HG03139 (cell line): ENCODE measurements at regions not wholly inside any gene's neighbourhood (a gene's known extent, or its start where the extent isn't known, plus 50 kb on each side); places are given as distances from the start of the nearest gene placed in this dataset.

Source experiments
- ATAC-seq: cut with Tn5 transposase; IDR thresholded peaks from one replicate; pipeline ENCODE4 v1.9.1; 2021; ENCODE audit not compliant: unreplicated experiment

DNA sequence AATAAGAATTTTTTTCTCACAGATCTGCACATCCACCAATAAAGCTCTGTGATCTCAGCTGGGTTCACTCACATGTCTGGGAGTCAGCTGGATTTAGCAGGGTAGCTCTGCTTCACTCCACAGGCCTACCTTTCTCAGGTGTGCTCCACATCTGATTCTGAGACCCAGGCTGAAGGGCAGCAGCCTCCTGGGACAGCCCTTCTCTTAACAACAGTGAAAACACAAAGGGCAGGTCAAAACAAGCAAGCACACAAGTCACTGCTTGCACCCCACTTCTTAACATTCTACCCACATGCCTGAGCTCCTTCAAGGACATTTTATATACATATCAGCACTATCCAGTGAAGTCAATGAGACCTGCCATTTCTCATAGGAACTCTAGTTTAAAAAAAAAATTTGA is 96.0 kb upstream of the MAP3K4 start:
- no peak for ATAC-seq

DNA sequence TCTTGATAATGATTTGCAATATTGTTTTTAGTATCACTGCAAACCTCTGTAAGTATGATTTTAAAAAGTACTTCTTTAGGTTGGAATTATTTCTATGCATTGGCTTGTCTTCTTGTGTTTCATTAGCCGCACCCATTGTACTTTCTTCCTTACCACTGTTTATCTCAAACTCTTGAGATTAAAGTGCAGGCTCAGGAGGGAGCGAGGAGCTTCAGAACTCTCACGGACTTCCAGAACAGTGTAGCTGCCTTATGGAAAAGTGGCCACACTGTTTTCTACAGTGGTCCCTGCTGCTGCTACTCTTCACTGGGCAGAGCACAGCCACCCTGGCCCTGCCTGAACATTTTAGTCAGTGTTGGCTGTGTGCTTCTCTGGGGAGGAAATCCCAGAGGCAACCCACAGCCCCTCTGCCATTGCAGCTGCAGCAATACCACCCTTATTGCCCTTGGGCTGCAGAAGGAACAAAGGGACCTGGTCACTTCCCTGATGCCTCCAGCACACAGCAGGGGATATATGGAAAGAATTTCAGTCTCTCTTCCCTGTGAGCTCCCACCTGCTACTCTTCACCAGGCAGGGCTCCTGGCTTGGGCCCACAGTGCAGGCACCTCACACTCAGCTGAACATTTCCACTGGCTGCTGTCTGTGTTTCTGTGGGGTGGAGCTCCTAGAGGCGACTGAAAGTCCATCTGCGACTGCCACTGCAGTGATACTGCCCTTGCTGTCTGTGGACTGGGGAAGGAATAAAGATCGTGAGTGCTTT is 91.7 kb upstream of the MAP3K4 start:
- no peak for ATAC-seq

DNA sequence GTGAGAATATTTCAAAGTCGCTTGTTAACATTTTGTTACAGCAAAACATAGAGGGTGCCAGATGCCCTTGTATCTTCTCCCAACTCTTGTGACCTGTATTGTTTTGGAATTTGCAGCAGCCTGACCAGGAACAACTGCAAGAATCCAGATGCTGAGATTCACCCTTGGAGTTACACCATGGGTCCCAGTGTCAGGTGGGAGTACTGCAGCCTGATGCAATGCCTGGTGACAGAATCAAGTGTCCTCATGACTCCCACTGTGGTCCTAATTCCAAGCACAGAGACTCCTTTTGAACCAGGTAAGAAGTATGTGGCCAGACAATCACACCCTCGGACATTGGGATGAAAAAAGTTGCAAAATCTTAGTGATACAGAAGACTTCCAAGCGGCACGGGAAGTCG is 79.6 kb upstream of the MAP3K4 start:
- no peak for ATAC-seq

DNA sequence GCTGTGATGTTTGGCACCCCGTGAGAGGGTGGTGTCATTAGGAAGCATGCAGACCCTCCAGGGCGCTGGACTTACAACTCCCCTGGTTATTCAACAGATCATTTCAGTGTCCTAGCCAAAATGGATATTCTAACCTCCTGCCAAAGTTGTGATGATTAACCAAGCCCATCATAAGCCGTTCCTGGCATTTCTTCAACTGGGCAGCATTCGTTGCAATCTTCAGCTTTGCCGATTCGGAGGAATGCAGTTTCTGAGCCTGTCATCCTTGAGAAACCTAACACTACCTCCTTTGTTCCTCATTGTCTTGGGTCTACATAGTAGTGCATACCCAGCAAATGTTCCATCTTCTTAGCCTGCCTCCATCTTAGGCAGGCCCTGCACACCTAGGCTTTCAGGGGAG is 79.2 kb upstream of the MAP3K4 start:
- ATAC-seq: no peak

DNA sequence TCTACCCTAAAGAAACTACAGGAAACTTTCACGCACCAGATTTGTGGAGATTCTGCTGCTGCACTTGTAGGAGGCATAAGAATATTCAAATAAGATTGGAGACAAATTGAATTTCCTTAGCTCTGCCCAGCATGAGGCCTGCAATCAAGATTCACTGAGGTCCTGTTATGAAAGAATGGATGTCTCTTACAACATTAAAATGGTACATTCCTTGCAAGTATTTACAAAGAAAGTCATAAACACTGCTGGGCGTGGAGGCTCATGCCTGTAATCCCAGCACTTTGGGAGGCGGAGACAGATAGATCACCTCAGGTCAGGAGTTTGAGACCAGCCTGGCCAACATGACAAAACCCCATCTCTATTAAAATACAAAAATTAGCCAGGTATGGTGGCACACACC is 74.0 kb upstream of the MAP3K4 start:
- no peak for ATAC-seq

DNA sequence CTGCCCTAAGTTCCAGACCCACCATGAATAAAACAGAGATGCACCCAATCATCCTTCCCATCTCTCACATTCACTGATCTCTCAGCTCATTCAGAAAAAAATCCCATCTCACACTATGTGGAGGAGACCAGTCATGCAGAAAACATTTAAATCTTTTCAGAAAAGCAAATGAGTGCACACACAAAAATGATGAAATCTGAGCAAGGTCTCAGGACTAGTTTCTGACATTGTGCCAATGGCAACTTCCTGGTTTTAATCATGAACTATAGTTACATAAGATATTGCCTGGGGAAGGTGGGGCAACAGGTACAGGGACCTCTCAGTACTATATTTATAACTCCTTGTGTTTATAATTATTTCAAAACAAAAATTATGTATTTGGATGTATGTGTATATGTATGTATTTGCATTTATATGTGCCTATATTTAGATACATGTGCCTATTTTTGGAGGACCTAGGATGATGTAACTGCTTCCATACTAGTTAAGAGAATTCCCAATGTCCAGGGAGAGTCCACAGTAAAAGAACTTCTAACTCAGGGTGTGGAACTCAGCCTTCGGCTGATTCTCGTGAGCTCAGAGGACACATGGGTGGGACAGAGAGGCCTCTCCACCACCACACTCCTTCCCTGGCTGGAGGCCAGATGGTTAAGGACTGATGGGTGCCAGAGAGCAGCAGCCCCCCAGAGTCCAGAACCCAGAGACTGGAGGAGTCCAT is 71.7 kb upstream of the MAP3K4 start:
- ATAC-seq: no peak

DNA sequence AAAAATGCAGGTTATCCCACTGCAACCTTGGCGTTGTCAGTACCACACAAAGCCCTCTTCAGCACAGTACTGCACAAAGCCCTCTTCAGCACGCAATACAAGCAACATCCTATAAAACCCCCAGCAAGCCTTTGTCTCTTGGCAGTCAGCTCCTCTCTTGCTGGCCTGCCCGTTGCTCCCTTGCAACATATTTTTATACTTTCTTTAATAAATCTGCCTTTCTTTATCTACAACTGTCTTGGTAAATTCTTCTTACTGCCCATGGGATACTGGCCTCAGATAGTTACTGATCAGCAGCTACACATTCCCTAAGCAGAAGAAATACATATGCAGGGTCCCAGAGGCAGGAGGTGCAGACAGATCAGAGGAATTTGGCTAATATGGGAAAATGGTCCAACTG is 70.5 kb upstream of the MAP3K4 start:
- no peak for ATAC-seq

DNA sequence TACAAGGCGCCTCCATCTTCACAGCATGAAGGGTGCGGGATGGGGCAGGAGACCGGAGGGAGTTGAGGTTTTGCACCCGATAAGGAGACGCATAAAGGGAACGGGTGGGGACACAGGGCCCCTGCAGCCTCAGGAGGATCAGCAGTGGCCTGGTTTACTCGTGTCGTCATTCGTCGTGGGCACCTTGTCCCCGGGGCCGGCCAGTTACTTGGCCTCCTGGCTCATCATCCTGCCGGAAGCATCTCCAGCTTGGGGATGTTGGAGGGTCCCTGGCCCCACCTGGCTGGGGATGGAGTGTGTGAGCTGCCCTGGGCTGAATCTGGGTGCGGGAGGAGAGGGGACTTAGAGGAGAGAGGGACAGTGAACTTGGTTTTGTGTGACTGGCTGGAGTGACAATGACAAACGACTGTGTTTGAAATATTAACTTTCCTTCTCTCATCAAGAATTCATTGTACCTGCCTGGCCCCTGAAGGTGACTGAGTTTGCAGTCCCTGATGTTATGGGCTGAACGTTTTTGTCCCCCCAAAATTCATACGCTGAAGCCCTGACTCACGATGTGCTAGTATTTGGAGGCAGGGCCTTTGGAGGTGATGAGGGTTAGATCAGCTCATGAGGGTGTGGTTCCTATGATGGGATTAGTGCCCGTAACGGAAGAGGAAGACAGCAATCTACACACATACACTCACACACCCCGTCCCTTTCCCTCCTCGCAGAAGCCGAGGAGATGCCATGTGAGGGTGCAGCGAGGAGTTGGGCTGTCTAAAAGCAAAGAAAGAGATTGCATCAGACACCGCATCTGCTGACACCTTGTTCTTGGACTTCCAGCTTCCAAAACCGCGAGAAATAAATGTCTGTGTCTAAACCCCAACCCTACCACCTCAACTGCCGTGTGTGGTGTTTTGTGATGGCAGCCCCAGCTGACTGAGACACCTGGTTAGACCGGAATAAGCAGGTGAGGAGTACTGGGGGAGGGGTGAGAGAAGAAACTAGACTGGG is 65.0 kb upstream of the MAP3K4 start:
- ATAC-seq: no peak

DNA sequence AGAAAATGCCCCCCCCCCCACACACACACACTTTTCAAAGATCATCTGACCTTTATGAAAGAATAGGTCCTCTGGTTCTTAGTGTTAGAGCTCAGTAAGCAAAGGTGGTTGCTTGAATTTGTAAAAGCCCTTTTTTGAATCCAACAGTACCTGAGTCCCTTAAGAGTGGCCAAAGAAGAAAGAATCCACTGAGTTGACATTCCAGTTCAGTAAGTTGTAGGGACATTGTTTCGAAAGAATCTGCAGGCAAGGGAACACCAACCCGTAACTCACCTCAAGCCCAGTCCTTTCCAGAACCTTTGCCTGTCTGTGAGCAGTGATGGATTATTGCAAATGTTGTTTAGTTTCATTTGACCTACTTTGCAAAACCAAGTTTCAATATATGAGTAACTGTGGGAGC is 64.2 kb upstream of the MAP3K4 start:
- no peak for ATAC-seq

DNA sequence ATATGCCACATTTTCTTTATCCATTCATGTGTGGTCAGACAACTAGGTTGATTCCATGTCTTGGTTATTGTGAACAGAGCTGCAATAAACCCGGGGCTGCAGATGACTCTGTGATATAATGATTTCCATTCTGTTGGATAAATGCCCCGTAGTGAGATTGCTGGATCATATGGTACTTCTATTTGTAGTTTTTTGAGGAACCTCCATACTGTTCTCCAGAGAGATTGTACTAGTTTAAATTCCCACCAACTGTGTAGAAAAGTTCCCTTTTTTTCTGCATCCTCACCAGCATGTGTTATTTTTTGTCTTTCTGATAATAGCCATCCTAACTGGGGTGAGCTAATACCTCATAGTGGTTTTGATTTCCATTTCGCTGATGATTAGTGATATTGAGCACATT is 62.2 kb upstream of the MAP3K4 start:
- no peak for ATAC-seq

DNA sequence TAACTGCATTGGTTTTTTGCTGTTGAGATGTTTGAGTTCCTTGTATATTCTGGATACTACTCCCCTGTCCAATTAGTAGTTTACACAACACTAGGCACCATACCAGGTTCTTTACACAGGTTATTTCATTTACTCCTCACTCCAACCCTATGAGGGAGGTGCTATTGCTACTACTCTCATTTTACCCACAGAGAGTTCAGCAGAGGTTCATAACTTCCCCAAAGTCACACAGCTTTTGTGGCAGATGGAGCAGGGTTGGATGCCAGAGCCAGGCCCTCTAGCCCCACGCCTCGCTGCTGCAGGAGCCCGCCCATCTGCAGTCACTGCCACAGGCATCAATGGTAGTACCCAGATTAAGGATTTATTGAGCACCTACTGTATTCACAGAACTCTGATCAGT is 61.7 kb upstream of the MAP3K4 start:
- no peak for ATAC-seq

DNA sequence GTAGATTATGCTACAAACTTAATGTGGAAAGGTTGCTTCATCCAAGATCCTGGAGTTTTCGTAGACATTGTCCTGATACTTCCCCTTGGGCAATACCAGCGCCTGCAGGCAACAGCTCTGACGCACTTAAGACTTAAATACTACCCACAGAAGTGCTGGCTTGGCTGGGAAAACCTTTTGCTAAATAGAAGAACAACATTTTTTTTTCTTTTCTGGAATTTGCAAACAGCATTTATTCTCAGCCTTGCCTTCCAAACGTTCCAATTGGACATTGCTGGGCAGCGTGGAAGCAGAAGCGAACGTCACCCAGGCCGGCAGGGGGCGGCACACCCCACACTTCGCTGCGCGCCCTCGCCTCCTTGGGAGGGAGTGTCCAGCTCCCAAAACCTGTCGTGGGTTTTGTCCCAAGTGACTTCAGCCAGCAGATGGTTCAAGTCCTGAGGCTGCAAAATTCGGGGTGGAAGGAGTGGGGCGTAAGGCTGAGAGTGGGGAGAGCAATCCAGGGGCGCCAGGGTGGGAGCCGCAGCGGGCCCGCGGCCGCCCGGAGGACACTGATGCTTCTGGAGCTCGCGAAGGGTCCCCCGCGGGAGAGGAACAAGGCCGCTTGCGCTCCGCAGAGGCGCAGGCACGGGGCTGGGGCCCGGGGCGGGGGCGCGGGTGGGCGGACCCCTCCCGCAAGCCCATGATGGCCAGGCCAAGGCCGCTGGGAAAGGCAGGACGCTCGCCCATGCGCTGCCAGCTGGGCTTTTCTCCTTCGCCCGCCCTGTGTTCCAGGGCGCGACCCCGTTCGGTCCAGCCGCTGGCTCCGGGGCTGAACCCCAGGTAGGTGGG is 60.8 kb upstream of the MAP3K4 start:
- ATAC-seq: peak; percentile 69

DNA sequence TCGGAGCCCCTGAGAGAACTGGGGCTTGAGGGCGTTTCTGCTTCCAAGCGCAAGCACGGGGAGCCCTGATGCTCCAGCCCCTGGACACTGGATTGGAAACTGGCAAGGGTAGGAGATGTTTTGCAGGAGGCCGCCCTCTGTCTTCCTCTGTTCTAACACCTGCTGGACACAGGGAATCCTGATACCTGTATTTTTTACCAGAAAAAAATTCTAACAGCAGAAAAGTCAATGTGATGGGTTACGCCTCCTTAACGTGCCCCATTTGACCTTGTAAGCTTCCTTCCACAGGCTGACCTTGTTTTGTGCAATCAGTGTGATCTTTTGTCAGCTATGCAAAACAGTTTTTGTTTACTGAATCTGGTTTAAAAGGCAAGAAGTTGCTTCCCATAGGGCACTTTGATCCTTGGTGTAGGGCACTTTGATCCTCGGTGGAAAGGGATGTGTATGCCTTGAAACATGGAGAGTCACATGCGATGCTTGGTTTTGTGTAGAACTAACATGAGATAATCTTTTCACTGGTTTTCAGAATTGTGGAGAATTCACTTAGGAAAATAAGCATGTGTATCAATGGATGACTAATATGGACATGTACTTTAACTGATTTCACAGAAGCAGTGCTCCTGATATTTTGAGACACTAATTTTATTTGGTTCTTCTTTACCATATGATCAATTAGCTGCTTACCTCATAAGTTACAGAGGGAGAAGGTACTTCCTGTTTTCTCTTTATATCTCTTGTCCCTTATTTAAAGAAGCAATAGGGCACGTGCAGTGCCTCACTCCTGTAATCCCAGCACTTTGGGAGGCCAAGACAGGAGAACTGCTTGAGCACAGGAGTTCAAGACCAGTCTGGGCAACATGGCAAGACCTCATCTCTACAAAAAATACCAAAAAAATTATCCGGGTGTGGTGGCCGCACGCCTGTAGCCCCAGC is 59.9 kb upstream of the MAP3K4 start:
- ATAC-seq: no peak

DNA sequence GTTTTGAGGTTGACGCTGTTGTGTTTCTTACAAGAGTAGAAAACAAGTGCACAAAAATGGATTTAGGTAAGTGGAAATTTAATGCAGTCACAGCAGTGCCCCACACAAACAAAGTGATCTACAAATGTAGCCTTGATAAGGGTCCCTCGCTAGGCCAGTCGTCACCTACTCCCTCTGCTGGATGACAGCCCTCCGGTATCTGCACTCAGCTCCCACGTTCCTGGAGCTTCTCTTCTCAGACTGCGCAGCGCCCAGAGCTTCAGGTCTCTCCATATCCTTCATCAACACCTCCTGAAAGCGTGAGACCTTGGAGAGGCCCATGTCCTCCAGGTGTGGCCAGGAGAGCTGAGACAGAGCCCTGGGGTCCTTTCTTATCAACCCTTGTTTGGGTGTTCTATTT is 58.3 kb upstream of the MAP3K4 start:
- ATAC-seq: no peak

DNA sequence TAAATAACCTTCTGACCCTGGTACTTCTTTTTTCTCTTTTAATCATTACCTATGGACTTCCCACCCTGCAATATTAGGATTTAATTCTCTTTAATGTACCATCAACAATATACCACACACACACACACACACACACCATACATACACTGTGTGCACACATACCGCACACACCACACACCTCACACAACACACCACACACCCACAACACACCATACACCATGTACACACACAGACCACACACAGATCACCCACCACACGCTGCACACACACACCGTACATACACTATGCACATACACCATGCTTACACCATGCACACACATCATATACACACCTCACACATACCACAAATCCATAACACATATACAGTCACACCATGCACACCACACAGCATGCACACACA is 57.4 kb upstream of the MAP3K4 start:
- ATAC-seq: no peak

DNA sequence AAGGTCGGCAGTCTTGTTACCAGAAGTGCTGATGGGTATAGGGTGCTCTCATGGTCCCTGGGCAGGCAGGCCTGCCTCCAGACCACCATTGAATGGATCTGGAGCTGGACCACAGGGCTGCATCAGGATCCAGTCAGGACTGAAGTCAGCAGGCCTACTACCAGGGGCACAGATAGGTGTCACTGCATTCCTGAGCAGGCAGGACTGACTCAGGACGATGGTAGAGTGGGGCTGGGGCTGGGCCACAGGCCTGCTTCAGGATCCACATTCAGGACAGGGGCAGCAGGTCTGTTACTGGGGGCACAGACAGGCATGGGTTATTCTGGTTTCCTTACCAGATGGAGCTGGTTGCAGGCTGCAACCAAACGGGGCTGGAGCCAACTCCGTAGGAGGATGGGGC is 51.4 kb upstream of the MAP3K4 start:
- ATAC-seq: no peak
